C4-2B (cell line): ENCODE measurements at regions not wholly inside any gene's neighbourhood (a gene's known extent, or its start where the extent isn't known, plus 50 kb on each side); places are given as distances from the start of the nearest gene placed in this dataset.

Experiments
- H3K27ac ChIP-seq: fragments of 450-650 bp; 2 replicates; pipeline ENCODE4 v1.5.1; 2017
- CTCF ChIP-seq: fragments of 450-650 bp; conservative IDR thresholded peaks from 2 replicates; pipeline ENCODE4 v1.5.1; 2017; ENCODE audit warnings: mild to moderate bottlenecking
- ZFX ChIP-seq: fragments of 450-650 bp; IDR thresholded peaks from 2 replicates; pipeline ENCODE4 v1.6.1; 2017

DNA sequence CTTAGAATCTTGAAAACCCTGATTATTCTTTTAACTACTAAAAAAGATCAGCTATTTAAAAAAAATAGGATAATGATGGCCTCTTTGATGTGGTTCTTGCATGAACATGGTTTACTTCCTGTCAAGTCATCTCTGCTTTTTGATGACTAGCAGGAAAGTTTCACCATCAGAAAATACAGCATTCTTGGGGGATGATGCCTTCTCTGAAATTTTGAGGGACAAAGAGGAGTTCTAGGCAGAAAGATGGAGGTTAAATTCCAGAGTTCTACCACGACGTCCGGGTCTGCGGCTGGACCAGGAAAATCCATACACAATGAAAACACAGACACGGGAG, 130.4 kb downstream of the OLIG3 start:
- no peak for TF ChIP-seq CTCF
- TF ChIP-seq ZFX = no peak
- no peak overlapping the region for H3K27ac ChIP-seq

- no peak overlapping the region for H3K27ac ChIP-seq
- no peak for TF ChIP-seq ZFX
- no peak for TF ChIP-seq CTCF
Measured at GRCh38 chr6:137362878-137363804, 131.1 kb downstream of the OLIG3 start.

DNA sequence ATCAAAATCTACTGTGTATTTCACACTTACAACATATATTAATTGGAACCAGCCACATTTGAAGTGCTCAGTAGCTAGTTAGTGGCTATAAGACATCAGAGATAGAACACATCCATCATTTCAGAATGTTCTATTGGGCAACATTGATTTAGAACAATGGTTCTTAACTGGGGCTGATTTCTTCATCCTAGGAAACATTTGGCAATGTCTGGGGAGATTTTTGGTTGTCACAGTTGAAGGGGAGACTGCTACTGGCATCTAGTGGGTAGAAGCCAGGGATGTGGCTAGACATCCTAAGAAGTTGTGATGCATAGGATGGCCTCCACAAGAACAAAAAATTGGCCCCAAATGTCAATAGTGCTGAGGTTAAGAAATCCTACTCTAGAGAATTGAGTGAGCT, 132.5 kb downstream of the OLIG3 start:
- no peak overlapping the region for H3K27ac ChIP-seq
- TF ChIP-seq CTCF = no peak
- TF ChIP-seq ZFX = no peak

- no peak overlapping the region for H3K27ac ChIP-seq
- TF ChIP-seq CTCF (no peak), ZFX (no peak)
Measured at GRCh38 chr6:137358273-137358672, 135.9 kb downstream of the OLIG3 start.

GRCh38 chr6:137357948-137358266, 136.3 kb downstream of the OLIG3 start:
- no peak overlapping the region for H3K27ac ChIP-seq
- no peak for TF ChIP-seq CTCF
- TF ChIP-seq ZFX = no peak

DNA sequence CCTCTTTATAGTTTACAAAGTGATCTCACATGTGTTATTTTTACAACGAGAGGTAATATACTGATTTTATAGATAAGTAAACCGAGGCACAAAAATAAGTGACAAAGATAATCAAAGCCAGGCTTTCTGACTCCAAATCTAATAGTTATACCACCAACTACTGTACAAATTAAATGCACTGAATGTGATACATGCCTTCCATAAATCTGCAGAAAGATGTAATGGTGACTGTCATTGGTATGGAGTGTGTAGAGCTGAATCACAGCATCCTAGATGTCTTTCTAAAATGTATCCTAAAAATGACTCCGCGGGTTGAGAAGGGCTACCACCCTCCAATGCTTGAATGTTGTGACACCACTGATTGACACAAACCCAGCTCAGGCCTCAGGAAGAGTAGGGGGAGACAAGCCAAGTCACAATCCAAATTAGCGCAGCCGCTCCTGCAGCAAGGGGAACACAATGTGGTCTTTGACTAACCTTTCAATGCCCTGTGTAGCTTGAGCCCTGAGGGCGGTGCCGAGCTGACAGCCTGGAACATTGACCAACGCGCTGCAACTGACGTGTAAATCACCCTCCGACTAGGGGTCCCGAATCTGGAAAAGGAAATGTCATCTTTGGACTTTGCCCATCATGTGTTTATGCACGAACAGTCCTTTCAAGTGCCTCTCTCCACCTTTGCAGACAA, 136.8 kb downstream of the OLIG3 start:
- H3K27ac ChIP-seq = no peak overlapping the region
- TF ChIP-seq ZFX = no peak
- TF ChIP-seq CTCF = no peak

- no peak for TF ChIP-seq ZFX
- TF ChIP-seq CTCF = no peak
- no peak overlapping the region for H3K27ac ChIP-seq
Measured at GRCh38 chr6:137353842-137354397, 134.7 kb upstream of the IFNGR1 start.
